Effector memory CD4-positive, alpha-beta T cell (primary cell): ENCODE measurements at regions not wholly inside any gene's neighbourhood (a gene's known extent, or its start where the extent isn't known, plus 50 kb on each side); places are given as distances from the start of the nearest gene placed in this dataset.

Source experiments
- DNase-seq, 3 donors: peaks; one replicate each; pipeline ENCODE4 v3.0.0-alpha.2; 2020
- H3K27ac ChIP-seq: 2 replicates; pipeline ENCODE4 v1.7.0; 2013; ENCODE audit warnings: mild to moderate bottlenecking, low read length, moderate library complexity; ENCODE audit not compliant: insufficient read depth, poor library complexity, severe bottlenecking
- H3K27me3 ChIP-seq: replicated peaks from 2 replicates; pipeline ENCODE4 v1.7.0; 2013; ENCODE audit warnings: mild to moderate bottlenecking, low read length; ENCODE audit not compliant: insufficient read depth, control insufficient read depth, poor library complexity, severe bottlenecking
- H3K36me3 ChIP-seq: 2 replicates; pipeline ENCODE4 v1.7.0; 2013; ENCODE audit warnings: mild to moderate bottlenecking, low read length, moderate library complexity; ENCODE audit not compliant: control insufficient read depth, insufficient read depth
- H3K4me1 ChIP-seq: 2 replicates; pipeline ENCODE4 v1.7.0; 2013; ENCODE audit warnings: low read length, mild to moderate bottlenecking; ENCODE audit not compliant: control insufficient read depth, insufficient read depth, poor library complexity, severe bottlenecking
- H3K4me3 ChIP-seq: 2 replicates; pipeline ENCODE4 v1.7.0; 2013; ENCODE audit warnings: low read length, low read depth, mild to moderate bottlenecking; ENCODE audit not compliant: insufficient read depth, poor library complexity, severe bottlenecking
- H3K9me3 ChIP-seq: 2 replicates; pipeline ENCODE4 v1.7.0; 2013; ENCODE audit warnings: mild to moderate bottlenecking, low read length, moderate library complexity; ENCODE audit not compliant: control insufficient read depth

DNA sequence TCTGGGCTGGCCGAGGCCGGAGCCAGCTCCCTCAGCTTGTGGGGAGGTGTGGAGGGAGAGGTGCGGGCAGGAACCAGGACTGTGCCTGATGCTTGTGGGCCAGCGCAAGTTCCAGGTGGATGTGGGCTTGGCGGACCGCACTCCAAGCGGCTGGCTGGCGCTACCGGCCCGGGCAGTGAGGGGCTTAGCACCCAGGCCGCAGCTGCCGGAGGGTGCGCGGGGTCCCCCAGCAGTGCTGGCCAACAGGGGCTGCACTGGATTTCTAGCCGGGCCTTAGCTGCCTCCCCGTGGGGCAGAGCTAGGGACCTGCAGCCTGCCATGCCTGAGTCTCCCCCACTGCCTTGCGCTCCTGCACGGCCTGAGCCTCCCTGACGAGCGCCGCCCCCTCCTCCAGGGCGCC, 242.8 kb downstream of the CCSER2 start:
- Histone ChIP-seq H3K27ac (no peak overlapping the region), H3K27me3 (no peaks in the 10 kb centered on the region), H3K9me3 (no peaks in the 10 kb centered on the region), H3K36me3 (no peaks in the 10 kb centered on the region), H3K4me1 (no peaks in the 10 kb centered on the region), H3K4me3 (no peak overlapping the region)
- DNase-seq: no peak

DNA sequence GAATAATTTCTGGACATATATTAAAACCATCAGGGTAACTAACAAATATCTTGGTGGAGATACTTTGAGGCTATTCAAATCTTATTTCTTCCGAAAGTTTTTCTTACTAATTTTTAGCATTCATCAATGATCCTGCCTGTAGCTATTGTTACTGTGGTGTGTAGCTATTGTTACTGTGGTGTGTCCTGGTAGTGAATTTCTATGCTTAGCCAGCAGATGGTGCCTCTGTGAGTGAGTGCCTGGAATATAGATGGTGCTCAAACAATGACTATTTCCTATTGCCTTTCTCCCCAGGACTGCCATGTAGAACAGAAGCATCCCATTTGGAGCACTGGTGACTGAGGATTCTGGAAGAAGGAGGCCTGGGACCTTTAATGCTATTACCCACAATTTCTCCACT, 245.7 kb downstream of the CCSER2 start:
- Histone ChIP-seq H3K4me3 (no peak overlapping the region), H3K9me3 (no peaks in the 10 kb centered on the region), H3K4me1 (no peaks in the 10 kb centered on the region), H3K27me3 (no peaks in the 10 kb centered on the region), H3K36me3 (no peaks in the 10 kb centered on the region), H3K27ac (no peak overlapping the region)
- no peak for DNase-seq

DNA sequence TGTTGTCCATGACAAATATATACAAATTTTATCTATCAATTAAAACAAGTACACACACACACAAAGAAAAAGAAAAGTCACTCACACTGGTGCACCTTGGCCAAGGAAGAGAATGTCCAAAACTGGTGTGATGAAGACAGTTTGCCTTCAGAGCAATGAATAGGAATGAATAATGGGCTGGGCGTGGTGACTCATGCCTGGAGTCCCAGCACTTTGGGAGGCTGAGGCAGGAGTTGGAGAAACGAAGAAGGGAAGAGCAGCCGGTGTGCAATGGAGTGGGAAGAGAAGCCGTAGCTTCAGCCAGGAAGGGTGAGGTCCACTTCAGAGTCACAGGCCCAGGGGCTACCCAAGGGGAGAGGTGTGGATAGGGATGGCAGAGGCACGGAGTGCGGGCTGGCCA, 253.6 kb downstream of the CCSER2 start:
- H3K27me3 ChIP-seq: no peaks in the 10 kb centered on the region
- H3K36me3 ChIP-seq: no peaks in the 10 kb centered on the region
- H3K4me1 ChIP-seq: no peaks in the 10 kb centered on the region
- H3K4me3 ChIP-seq: no peak overlapping the region
- H3K9me3 ChIP-seq: no peaks in the 10 kb centered on the region
- H3K27ac ChIP-seq: no peak overlapping the region
- DNase-seq: no peak

DNA sequence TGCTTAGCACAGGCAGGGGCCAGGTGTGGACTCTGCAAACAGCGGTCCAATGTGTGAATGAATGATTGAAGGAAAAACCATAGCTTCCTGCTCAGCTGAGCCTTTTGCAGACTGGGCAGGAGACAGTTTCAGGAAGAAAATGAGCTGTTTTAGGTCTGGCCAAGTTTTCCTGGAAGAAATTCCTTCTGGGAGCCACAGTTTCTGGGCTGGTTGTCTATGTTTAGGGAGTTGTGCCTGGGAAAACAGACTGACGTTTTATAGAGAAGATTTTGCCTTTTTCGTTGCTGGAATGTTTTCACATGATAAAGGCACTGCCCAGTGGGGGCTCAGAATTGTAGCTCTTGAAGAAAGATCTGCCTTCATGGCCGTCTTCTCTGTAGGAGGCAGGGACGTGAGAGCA, 255.1 kb downstream of the CCSER2 start:
- H3K27ac ChIP-seq: no peak overlapping the region
- DNase-seq: no peak
- no peak overlapping the region for H3K4me3 ChIP-seq
- H3K27me3 ChIP-seq: no peaks in the 10 kb centered on the region
- no peaks in the 10 kb centered on the region for H3K36me3 ChIP-seq
- no peaks in the 10 kb centered on the region for H3K9me3 ChIP-seq
- H3K4me1 ChIP-seq: no peaks in the 10 kb centered on the region

- Histone ChIP-seq H3K9me3 (no peaks in the 10 kb centered on the region), H3K36me3 (no peaks in the 10 kb centered on the region), H3K27ac (no peak overlapping the region), H3K4me3 (no peak overlapping the region), H3K4me1 (no peaks in the 10 kb centered on the region), H3K27me3 (no peaks in the 10 kb centered on the region)
- DNase-seq: no peak
Observed at GRCh38 chr10:84587789-84588188, 259.4 kb downstream of the CCSER2 start.

- H3K27ac ChIP-seq: no peak overlapping the region
- no peak overlapping the region for H3K4me3 ChIP-seq
- H3K36me3 ChIP-seq: no peaks in the 10 kb centered on the region
- no peaks in the 10 kb centered on the region for H3K27me3 ChIP-seq
- no peak for DNase-seq
- no peaks in the 10 kb centered on the region for H3K9me3 ChIP-seq
- H3K4me1 ChIP-seq: no peaks in the 10 kb centered on the region
Observed at GRCh38 chr10:84588426-84588825, 260.0 kb downstream of the CCSER2 start.

DNA sequence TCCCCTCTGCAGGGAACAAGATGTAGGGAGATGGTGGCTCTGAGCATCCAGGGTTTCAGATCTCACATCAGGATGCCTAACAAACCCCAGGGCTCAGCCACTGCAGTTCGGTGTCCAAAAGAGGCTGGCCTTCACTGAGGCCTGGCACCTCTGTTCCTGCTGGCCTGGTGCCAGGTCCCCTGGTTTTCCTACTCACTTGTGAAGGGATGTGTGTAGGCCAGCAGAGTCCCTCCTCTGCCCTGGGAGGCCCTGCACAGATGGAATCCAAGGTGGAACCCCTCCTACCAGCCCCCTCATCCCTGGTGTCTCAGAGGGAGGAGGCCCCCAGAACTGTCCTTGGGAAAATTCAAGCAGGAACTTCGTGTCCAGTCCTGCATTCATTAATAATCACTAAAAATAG, 260.6 kb downstream of the CCSER2 start:
- DNase-seq: no peak
- no peaks in the 10 kb centered on the region for H3K9me3 ChIP-seq
- no peaks in the 10 kb centered on the region for H3K36me3 ChIP-seq
- no peaks in the 10 kb centered on the region for H3K27me3 ChIP-seq
- no peaks in the 10 kb centered on the region for H3K4me1 ChIP-seq
- no peak overlapping the region for H3K4me3 ChIP-seq
- H3K27ac ChIP-seq: no peak overlapping the region

- Histone ChIP-seq H3K4me1 (no peaks in the 10 kb centered on the region), H3K36me3 (no peaks in the 10 kb centered on the region), H3K27me3 (no peaks in the 10 kb centered on the region), H3K27ac (no peak overlapping the region), H3K9me3 (no peaks in the 10 kb centered on the region), H3K4me3 (no peak overlapping the region)
- no peak for DNase-seq
Observed at GRCh38 chr10:84589526-84590205, 261.3 kb downstream of the CCSER2 start.

DNA sequence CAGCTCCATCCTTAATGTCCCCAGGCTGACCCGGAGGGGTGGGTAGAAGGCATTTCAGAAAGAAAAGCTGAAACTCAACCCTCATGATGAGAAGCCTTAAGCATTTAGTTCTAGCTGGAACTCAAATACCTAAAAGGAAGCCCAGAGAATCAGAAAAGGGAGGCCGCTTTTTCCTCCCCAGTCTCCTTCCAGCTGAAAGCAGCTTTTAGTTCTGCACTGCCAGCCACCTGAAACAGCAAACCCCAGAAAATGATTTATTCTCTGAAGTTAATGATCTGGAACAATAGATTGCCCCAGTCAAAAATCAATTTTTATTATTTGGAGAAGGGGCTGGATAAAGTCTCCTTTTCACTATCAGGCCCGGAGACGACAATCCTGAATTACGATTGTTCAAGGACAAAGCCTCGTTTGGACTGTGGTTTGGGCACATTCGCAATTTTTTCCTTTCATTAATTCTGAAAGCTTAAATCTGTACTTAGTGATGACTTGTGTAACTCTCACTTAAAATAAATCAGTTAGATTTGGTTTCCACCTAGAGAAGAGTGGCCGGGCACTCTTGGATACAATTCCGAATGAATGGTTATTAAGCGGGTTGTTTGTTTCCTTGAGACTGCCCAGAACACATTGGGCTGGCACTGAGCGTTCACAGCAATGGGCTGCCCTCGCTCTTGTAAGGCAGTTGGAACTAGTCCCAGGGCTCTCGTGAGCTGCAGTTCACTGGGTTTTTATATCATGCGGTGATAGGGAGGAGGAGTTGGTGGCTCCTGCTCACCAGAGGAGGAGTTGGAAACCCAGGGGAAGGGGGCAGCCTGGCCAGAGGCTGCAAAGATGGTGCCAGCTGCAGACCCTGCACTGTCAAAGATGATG, 262.2 kb downstream of the CCSER2 start:
- Histone ChIP-seq H3K4me3 (no peak overlapping the region), H3K36me3 (no peaks in the 10 kb centered on the region), H3K4me1 (no peaks in the 10 kb centered on the region), H3K9me3 (no peaks in the 10 kb centered on the region), H3K27me3 (no peaks in the 10 kb centered on the region), H3K27ac (no peak overlapping the region)
- DNase-seq: no peak

GRCh38 chr10:84593506-84593905, 265.1 kb downstream of the CCSER2 start:
- no peak for DNase-seq

More at GRCh38 chr10:84593506-84593905, 265.1 kb downstream of the CCSER2 start:
- Histone ChIP-seq H3K9me3 (no peaks in the 10 kb centered on the region), H3K36me3 (no peaks in the 10 kb centered on the region), H3K27ac (no peak overlapping the region), H3K27me3 (no peaks in the 10 kb centered on the region), H3K4me1 (no peaks in the 10 kb centered on the region), H3K4me3 (no peak overlapping the region)
